ENCODE measurements at regions not wholly inside any gene's neighbourhood (a gene's known extent, or its start where the extent isn't known, plus 50 kb on each side); places are given as distances from the start of the nearest gene placed in this dataset.
A peak's percentile ranks its signal among the peaks of the same experiment; 100 is the strongest.

DNA sequence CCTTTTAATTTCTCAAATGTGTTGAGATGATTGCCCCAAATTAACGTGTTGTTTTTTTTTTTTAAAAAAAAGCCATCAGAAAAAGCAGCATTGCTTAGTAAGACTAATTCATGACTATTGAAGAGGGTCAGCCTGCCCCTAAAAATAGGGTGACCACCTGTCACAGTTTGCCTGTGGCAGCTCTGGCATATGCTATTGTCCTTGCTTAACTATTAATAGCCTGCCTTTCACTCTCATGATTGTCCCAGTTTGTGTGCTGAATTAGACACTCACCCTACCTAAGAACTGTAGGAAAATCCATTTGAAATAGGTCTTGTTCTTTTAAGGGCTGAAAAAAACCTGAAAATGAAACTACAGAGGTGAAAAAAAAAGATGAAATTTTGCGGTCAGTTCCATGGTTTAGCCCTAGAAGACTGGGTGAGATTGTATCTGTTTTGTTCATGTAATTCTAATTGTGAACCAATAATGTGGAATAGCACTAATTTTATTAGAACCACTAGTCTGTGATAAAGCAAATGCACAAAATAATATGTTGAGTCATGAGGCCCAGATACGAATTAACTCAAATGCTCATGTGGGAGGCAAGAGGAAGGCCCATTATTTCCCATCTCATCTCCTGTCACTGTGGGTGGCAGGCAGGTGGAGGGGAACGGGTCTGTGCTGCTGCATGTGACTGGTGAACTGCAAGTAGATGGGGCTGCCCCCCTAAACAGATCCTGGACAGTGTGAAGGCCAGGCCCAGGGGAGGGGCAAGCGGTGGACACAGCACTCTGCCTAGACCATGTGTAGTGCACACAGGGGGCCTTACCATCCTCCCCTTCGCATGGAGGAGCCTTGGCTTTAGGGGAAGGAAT is 265.4 kb upstream of the NFE2L3 start:
- Mint-ChIP-seq H3K9me3 (no peaks in the 10 kb centered on the region), H3K4me1 (no peaks in the 10 kb centered on the region)

DNA sequence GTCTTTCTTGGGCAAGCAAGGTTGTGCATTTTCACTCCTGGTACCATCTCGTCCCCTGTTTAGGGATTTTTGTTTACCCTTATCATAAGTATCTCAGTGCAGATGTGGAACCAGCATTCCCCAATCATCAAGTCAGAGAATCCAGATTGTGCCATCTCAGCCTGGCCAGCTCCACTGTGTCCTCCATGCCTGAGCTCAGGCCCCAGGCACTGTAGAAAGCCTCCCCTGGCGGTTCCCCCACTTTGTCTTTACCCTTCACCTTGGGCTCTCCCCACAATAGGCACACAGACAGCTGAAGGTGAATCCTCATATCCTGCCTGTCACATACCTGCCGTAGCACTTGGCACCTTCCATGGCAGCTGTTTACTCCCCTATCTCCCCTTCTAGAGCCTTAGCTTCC is 264.7 kb upstream of the NFE2L3 start:
- Mint-ChIP-seq H3K27me3 (peaks cover 9% of the 10 kb centered on the region), H3K4me3 (no peak overlapping the region), H3K9me3 (no peaks in the 10 kb centered on the region), H3K4me1 (no peaks in the 10 kb centered on the region), H3K27ac (no peak overlapping the region), H3K36me3 (no peaks in the 10 kb centered on the region)

More for the DNA sequence above, 265.4 kb upstream of the NFE2L3 start:
- H3K27ac Mint-ChIP-seq, result no peak overlapping the region
- no peak overlapping the region for H3K4me3 Mint-ChIP-seq
- H3K27me3 Mint-ChIP-seq, result peaks cover 10% of the 10 kb centered on the region
- no peaks in the 10 kb centered on the region for H3K36me3 Mint-ChIP-seq

DNA sequence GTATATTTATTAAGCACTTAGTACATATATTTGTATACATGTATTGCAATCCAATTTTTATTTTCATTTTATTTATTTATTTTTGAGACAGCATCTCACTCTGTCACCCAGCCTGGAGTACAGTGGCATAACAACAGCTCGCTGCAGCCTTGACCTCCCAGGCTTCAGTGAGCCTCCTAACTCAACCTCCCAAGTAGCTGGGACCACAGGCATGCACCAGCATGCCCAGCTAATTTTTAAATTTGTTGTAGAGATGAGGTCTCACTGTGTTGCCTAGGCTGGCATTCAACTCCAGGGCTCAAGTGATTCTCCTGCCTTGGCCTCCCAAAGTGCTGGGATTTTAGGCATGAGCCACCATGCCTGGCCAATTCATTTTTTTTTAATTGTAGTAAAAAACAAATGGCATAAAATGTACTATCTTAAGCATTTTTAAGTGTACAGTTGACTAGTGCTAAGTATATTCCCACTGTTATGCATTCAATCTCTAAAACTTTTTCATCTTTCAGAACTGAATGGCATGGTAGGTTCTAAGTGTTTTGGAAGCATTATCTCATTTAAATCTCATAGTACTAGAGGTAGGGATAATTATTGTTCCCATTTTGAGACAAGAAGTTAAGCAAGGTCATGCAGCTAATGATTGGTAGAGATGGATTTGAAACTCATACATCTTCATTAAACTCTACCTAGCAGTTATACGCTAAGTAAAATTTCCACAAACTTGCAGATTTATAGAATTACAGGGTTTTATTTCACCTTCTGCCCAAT is 264.0 kb upstream of the NFE2L3 start:
- Mint-ChIP-seq H3K27ac (no peak overlapping the region), H3K36me3 (no peaks in the 10 kb centered on the region), H3K4me3 (no peak overlapping the region), H3K4me1 (peaks cover 4% of the 10 kb centered on the region), H3K27me3 (peaks cover 6% of the 10 kb centered on the region), H3K9me3 (no peaks in the 10 kb centered on the region)

DNA sequence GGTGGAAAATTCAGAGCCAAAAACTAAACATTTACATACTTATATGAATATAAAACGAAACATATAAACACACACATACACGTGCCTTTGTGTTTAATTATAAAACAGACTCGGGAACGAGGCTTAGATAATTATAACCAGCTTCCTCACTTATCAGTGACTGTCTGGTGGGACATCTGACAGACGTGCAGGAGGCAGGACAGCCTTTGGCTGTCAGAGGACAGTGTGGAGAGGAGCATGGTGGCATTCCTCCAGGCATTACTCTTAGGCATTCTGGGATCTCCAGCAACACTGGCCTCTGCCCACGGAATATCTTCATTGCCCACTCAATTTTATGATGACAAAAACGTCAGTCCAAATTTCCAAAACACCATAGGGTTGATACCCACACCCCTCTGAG is 262.2 kb upstream of the NFE2L3 start:
- Mint-ChIP-seq H3K4me1 (peaks cover 16% of the 10 kb centered on the region), H3K9me3 (no peaks in the 10 kb centered on the region), H3K27me3 (peaks cover 2% of the 10 kb centered on the region), H3K36me3 (no peaks in the 10 kb centered on the region), H3K4me3 (no peak overlapping the region), H3K27ac (no peak overlapping the region)

DNA sequence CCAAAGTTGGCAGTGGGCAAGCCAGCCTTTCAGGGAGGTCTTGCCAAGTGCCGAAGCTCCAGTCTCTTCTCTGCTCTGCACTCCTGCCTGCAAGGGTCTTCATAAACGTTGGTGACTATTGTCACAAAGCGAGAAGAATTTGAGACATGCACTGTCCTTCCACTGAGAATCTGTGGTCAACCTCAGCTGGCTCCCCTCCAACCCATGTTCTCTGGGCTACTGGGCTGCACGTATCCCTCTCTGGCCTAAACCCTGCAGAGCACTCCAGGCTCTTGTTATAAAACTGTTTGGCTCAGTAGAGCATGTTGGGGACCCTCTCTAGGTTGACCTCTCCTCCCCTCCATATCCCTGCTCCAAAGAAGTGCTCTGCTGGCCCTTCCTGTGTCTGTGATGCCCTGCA is 260.4 kb upstream of the NFE2L3 start:
- peaks cover 22% of the 10 kb centered on the region for H3K4me1 Mint-ChIP-seq
- H3K4me3 Mint-ChIP-seq, result no peak overlapping the region
- H3K9me3 Mint-ChIP-seq, result no peaks in the 10 kb centered on the region
- no peaks in the 10 kb centered on the region for H3K36me3 Mint-ChIP-seq
- H3K27ac Mint-ChIP-seq, result no peak overlapping the region
- peaks cover 2% of the 10 kb centered on the region for H3K27me3 Mint-ChIP-seq

DNA sequence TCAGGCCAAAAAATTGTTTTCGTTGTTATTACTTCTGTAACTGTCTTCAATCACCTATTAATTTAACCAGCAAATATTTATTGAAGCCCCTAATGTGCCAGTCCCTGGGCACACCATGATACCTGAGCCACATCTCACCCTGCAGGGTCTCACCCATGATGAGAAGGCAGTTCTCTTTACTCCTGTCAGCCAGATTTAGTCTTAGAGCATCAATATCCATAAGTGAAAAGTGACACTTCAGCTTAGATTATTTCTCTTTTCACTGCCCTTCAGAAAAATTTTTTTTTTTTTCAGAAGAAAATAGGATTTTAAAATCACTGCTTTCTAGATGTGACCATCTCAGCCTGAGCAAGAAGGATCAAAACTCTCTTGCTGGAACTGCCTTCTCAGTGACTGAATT is 258.6 kb upstream of the NFE2L3 start:
- no peak overlapping the region for H3K27ac Mint-ChIP-seq
- no peaks in the 10 kb centered on the region for H3K36me3 Mint-ChIP-seq
- peaks cover 5% of the 10 kb centered on the region for H3K27me3 Mint-ChIP-seq
- no peaks in the 10 kb centered on the region for H3K9me3 Mint-ChIP-seq
- H3K4me3 Mint-ChIP-seq, result peak overlapping the region; percentile 98
- H3K4me1 Mint-ChIP-seq, result peaks cover 22% of the 10 kb centered on the region

DNA sequence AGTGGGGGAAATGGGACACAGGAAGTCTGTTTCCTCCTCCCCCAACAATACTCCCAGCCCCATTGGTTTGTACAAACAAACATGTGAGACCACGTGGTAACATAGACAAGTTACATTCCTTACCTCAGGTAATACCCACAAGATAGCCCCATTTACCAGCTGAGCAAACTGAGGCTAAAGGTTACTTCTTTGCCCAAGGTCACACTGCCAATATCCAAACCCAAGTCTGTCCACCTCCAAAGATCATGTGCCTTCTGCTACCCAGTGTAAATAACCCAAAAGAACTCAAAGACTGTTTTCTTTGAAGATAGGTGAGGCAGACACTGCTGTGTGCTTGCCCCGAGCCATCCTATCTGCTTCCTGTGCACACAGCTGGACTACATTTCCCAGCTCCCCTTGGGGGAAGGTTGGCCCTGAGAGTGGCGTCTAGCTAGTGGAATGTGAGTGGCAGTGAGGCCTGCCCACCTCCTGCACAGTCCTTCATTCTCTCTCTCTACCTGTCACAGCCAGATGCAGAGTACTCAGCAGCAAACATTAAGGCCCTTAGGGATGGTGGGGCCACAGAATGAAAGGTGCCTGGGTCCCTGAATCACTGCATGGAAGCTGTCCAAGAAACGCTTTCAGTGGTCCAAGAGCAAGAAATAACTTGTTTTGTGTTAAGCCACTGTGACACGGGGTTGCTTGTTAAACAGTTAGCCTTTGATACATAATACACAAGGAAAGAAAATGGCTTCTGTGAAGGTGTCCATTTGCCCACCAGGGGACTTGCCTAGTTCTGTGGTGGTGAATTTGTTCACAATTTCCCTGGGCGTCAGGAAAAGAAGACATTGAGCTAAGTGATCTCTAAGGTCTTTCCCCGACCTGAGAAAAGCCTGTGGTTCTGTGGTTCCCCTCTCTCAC is 257.7 kb upstream of the NFE2L3 start:
- Mint-ChIP-seq H3K4me3 (peak overlapping the region; percentile 71), H3K36me3 (no peaks in the 10 kb centered on the region), H3K27ac (peak overlapping the region; percentile 59), H3K4me1 (peaks cover 22% of the 10 kb centered on the region), H3K27me3 (peaks cover 3% of the 10 kb centered on the region), H3K9me3 (no peaks in the 10 kb centered on the region)

DNA sequence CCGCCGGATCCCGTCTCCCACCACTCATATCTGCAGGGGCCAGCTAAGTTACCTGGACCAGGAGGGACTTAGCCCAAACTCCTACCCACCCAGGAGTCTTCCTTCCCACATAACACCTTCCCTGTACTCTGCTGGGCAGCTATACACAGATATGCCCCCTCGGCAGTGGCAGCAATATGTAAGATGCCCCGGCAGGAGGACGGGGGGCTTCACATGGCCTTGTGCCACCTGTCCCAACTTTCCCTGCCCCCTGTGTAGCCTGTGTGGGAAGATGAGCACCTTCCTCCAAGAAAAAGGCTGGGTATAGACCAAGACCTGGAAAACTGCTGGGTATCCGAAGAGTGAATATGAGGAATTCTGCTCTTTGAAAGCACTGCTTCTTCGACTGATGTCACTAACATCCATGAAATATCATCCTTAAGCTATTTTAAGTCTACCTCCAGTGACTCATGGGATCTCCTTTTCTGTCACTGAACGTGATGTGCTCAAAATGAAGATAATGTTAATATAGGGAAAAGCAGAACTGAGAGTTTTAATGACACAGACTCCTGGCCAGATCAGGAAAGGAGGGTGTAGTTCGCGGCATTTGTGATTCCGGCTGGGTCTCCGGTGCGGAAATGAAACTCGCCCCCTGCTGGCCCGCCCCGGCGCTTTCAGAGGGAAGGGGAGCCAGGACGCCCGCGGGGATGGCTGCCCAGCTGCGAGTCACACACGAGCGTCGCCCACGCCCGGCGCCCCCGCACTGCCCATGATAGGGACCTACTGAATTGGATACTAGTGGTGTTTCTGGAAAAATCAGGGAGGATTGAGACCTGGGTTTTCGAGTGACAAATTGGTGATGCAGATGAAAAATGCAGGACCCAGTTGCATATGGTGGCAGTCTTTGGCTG is 256.9 kb upstream of the NFE2L3 start:
- Mint-ChIP-seq H3K27ac (no peak overlapping the region), H3K4me3 (peak overlapping the region; percentile 65), H3K27me3 (peaks cover 2% of the 10 kb centered on the region)

DNA sequence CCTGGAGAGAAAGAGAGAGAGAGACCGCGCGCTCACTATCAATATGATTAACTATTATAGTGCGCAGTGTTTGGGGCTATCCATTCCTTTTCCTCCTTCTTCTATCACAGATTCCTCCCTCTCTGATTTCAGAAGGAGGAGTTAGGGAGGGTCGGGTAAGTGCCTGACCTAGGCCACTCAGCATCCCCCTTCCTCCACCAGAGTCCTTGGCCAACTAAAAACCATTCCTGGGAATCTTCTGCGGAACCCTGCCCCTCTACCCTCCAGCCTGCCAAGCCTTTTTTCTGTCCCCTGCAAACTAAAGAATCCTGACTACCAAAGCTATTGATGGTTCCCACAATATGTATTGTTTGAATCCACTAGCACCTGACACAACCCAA is 256.2 kb upstream of the NFE2L3 start:
- Mint-ChIP-seq H3K36me3 (no peaks in the 10 kb centered on the region), H3K4me3 (no peak overlapping the region), H3K4me1 (peaks cover 22% of the 10 kb centered on the region), H3K9me3 (no peaks in the 10 kb centered on the region), H3K27me3 (peaks cover 2% of the 10 kb centered on the region), H3K27ac (no peak overlapping the region)

More for the DNA sequence above, 256.9 kb upstream of the NFE2L3 start:
- no peaks in the 10 kb centered on the region for H3K36me3 Mint-ChIP-seq
- no peaks in the 10 kb centered on the region for H3K9me3 Mint-ChIP-seq
- H3K4me1 Mint-ChIP-seq, result peaks cover 22% of the 10 kb centered on the region

DNA sequence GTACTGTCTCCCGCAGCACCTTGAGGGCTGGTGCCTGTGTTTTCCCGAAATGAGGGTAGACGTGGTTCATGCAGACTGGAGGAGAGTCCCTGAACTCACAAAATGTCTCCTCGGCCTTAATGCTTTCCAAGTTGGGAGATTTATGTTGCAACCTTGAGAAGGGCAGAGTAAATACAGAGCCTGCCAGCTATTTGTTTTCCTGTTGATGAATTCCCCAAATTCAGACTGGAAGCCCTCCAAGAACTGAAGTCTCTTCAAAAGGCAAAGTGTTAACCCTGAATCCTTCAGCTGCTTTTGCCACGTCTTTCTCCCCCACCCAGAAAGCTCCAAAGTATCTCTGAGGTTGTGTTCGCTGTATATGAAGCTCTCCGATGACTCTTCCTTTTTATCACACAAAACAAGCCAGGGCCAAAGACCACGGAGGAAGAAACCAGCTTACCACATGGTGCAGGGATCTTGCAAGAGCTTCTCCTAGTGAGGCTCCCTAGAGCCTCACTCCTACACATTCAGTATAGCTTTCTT is 254.7 kb upstream of the NFE2L3 start:
- H3K4me3 Mint-ChIP-seq, result no peak overlapping the region
- no peaks in the 10 kb centered on the region for H3K36me3 Mint-ChIP-seq
- H3K4me1 Mint-ChIP-seq, result peaks cover 22% of the 10 kb centered on the region
- peaks cover 2% of the 10 kb centered on the region for H3K27me3 Mint-ChIP-seq
- H3K9me3 Mint-ChIP-seq, result no peaks in the 10 kb centered on the region
- no peak overlapping the region for H3K27ac Mint-ChIP-seq

DNA sequence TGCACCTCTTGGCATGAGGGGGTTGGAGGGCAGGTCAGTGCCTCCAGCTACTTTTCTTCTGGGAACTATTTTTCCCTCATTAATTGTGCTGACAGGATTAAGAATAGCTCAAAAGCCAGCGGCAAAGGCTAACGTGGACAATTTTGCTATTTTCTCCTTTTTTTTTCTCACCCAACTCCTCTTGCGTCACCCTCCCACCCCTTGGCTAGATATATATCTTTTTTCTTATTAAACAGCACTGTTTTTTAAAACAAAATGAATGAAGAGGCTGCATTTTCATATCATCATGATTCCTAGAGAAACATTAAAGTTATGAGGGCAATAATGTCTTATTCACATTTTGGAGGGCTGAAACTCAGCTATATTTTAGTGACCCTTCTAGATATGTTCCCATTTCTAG is 251.8 kb upstream of the NFE2L3 start:
- Mint-ChIP-seq H3K36me3 (no peaks in the 10 kb centered on the region), H3K4me3 (no peak overlapping the region), H3K9me3 (no peaks in the 10 kb centered on the region), H3K27me3 (peaks cover 2% of the 10 kb centered on the region), H3K27ac (no peak overlapping the region), H3K4me1 (peaks cover 1% of the 10 kb centered on the region)

DNA sequence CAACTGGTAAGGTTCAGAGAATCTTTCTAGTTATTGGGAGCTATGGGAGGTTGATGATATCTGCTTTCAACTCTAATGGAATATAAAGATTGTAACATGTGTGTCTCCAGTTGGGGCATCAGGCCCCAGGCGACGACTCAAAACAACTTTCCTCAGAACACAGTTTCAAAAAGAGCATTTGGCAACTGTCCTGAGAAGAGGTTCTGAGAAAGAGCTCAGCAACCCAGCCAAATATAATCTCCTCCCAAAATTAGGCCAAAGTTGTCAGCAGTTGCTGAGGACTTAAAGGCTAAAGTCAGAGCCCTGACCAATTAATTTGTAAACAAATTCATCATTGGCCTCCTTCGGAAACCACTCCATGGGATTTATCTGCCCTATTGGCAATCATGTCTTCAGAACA is 251.1 kb upstream of the NFE2L3 start:
- Mint-ChIP-seq H3K27me3 (peaks cover 2% of the 10 kb centered on the region), H3K9me3 (no peaks in the 10 kb centered on the region), H3K4me3 (no peak overlapping the region), H3K4me1 (no peaks in the 10 kb centered on the region), H3K27ac (no peak overlapping the region), H3K36me3 (no peaks in the 10 kb centered on the region)

DNA sequence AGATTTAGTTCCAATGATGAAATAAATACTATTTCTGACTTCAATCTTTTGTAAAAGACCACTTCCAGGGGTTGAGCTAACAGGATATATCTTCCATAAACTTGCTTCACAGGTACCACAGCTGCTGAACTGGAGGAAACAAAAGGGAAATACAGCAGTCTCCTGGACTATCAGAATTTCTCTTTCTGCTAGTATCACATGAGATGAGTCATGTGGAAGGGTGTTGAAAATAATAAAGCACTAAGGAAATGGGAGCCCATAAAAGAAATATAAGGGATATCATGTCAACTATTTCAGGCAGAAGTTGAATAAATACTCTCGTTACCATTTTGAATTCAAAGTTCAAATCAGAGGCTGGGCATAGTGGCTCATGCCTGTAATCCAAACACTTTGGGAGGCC is 250.3 kb upstream of the NFE2L3 start:
- H3K4me1 Mint-ChIP-seq, result no peaks in the 10 kb centered on the region
- peaks cover 2% of the 10 kb centered on the region for H3K27me3 Mint-ChIP-seq
- no peaks in the 10 kb centered on the region for H3K36me3 Mint-ChIP-seq
- no peaks in the 10 kb centered on the region for H3K9me3 Mint-ChIP-seq
- H3K4me3 Mint-ChIP-seq, result no peak overlapping the region
- no peak overlapping the region for H3K27ac Mint-ChIP-seq

DNA sequence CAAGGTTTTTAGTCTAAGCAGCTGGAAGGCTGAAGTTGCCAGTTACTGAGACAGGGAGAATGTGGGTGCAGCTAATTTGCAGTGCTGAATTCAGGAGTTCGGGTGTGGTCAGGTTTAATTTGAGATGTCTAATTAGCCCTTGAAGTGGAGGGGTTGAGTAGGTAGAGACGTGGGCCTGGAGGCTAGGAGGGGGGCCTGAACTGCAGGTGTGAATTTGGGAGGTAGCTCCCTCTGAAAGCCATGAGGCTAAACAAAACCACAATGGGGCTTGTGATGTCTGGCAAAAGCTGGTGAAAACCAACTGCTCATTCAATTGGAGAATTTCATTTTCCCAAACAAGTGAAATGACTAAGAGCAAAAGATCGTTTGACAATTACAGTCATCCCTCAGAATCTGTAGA is 246.0 kb upstream of the NFE2L3 start:
- Mint-ChIP-seq H3K4me3 (no peak overlapping the region), H3K27ac (no peak overlapping the region), H3K27me3 (no peaks in the 10 kb centered on the region), H3K4me1 (no peaks in the 10 kb centered on the region), H3K36me3 (no peaks in the 10 kb centered on the region), H3K9me3 (no peaks in the 10 kb centered on the region)

Measured in activated naive CD4-positive, alpha-beta T cell treated with anti-CD3 and anti-CD28 coated beads, Interleukin-2, amount 50 U/mL, for 24 hours (primary cell).